ENCODE measurements at regions not wholly inside any gene's neighbourhood (a gene's known extent, or its start where the extent isn't known, plus 50 kb on each side); places are given as distances from the start of the nearest gene placed in this dataset.

DNA sequence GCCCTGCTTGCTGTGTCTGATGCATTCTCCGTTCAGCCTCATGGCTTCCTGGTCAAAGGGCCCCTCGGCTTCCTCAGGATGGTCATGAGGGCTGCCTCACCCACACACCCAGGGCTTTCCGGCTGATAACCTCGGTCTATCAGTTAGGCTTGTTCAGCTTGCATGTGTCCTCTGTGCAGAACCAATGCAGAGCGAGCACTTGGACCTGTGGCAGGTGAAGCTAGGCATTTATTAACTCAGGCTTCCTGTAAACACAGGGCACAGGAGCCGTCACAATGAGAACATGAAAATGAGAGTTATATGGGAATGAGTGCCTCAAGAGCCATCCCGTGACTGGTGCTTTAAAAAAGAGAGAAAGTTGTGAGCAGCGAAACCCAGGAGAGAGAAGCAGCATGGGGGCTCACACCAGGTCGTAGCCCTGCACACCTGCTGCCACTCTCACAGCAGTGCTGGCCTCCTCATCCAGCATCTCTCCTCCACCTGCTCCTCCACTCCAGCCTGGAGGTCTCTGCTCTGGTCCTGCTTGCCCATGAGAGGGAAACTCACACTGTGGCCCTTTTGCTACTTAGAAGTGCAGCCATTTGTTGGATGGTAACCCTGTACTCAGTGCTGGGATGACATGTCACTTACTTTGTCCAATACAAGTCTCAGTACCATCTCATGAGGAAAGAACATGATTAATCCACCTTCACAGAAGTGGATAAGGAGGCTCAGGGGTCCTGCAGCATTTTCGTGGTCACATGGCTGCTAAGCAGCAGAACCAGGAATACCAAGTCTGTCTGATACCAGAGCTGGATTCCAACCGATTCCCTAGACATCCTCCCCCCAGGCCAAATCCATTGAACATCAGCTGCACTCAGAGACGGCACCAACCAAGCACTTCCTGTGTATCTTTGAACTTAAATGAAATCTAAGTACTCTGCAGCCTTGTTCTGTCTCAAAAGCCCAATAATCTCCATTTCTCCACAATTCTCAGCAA, 50.5 kb upstream of the IRS2 start:
- Histone ChIP-seq H3K27ac (ENCODE audit: low read depth, low read length) (no peak overlapping the region), H3K9me3 (ENCODE audit: control insufficient read depth, insufficient read depth, low read length) (no peaks in the 10 kb centered on the region), H3K9ac (ENCODE audit: low read depth, low read length) (no peak overlapping the region), H3K36me3 (ENCODE audit: control insufficient read depth, insufficient read depth, low read length) (no peaks in the 10 kb centered on the region), H3K27me3 (ENCODE audit: control insufficient read depth, insufficient read depth, low read length) (no peaks in the 10 kb centered on the region), H3K4me3 (ENCODE audit: low read depth, low read length) (no peak overlapping the region), H3K4me1 (ENCODE audit: control insufficient read depth, insufficient read depth, low read length) (peaks cover 10% of the 10 kb centered on the region; the same call in 1 of the 2 replicates)

Measured in HUES48 (cell line).